ENCODE measurements at regions not wholly inside any gene's neighbourhood (a gene's known extent, or its start where the extent isn't known, plus 50 kb on each side); places are given as distances from the start of the nearest gene placed in this dataset.
"Not testable (repeated sequence)": the region's sequence is repeated elsewhere in the genome, so short reads cannot be mapped to it uniquely, and the experiment has no call there.

- peaks cover 0 to 1% (median 0%) of the 10 kb centered on the region in 9 donors for H3K9me3 Mint-ChIP-seq
- no peaks in the 10 kb centered on the region for H3K4me1 Mint-ChIP-seq
- H3K27me3 Mint-ChIP-seq: peaks cover 0 to 9% (median 0%) of the 10 kb centered on the region in 5 donors
- H3K36me3 Mint-ChIP-seq: no peaks in the 10 kb centered on the region
- no peak for ATAC-seq
- no peak for DNase-seq
- H3K27ac Mint-ChIP-seq: no peak overlapping the region
- POLR2A ChIA-PET: no interaction called here
- no peak overlapping the region for H3K4me3 Mint-ChIP-seq
Observed at GRCh38 chr12:41653386-41654326, 465.5 kb downstream of the PDZRN4 start.

- Mint-ChIP-seq H3K4me3 (no peak overlapping the region), H3K27ac (no peak overlapping the region), H3K36me3 (no peaks in the 10 kb centered on the region), H3K27me3 (peaks cover 0 to 5% (median 0%) of the 10 kb centered on the region in 5 donors), H3K9me3 (peaks cover 0 to 1% (median 0%) of the 10 kb centered on the region in 9 donors), H3K4me1 (no peaks in the 10 kb centered on the region)
- POLR2A ChIA-PET: no interaction called here
- no peak for DNase-seq
- no peak for ATAC-seq
Observed at GRCh38 chr12:41652981-41653380, 464.9 kb downstream of the PDZRN4 start.

GRCh38 chr12:41645624-41646023 lies 457.5 kb downstream of the PDZRN4 start:
- H3K27me3 Mint-ChIP-seq: peaks cover 0 to 13% (median 2%) of the 10 kb centered on the region in 5 donors
- H3K36me3 Mint-ChIP-seq: no peaks in the 10 kb centered on the region
- H3K4me3 Mint-ChIP-seq: no peak overlapping the region
- DNase-seq: no peak
- no peak for ATAC-seq
- H3K27ac Mint-ChIP-seq: no peak overlapping the region
- peaks cover 0 to 5% (median 0%) of the 10 kb centered on the region in 9 donors for H3K9me3 Mint-ChIP-seq
- POLR2A ChIA-PET: no interaction called here
- H3K4me1 Mint-ChIP-seq: no peaks in the 10 kb centered on the region

GRCh38 chr12:41642808-41643207 lies 454.7 kb downstream of the PDZRN4 start:
- H3K9me3 Mint-ChIP-seq, POLR2A ChIA-PET, H3K4me3 Mint-ChIP-seq, H3K4me1 Mint-ChIP-seq, H3K36me3 Mint-ChIP-seq, ATAC-seq, H3K27ac Mint-ChIP-seq, DNase-seq: not testable (repeated sequence)
- peaks cover 0 to 13% (median 2%) of the 10 kb centered on the region in 5 donors for H3K27me3 Mint-ChIP-seq

GRCh38 chr12:41636653-41637052 lies 448.5 kb downstream of the PDZRN4 start:
- Mint-ChIP-seq H3K27ac (no peak overlapping the region), H3K36me3 (no peaks in the 10 kb centered on the region), H3K4me3 (no peak overlapping the region)

GRCh38 chr12:41635626-41636364 lies 447.7 kb downstream of the PDZRN4 start:
- no peak overlapping the region for H3K27ac Mint-ChIP-seq
- no peaks in the 10 kb centered on the region for H3K27me3 Mint-ChIP-seq
- POLR2A ChIA-PET: no interaction called here
- H3K4me3 Mint-ChIP-seq: no peak overlapping the region
- no peaks in the 10 kb centered on the region for H3K4me1 Mint-ChIP-seq
- DNase-seq: no peak
- H3K36me3 Mint-ChIP-seq: no peaks in the 10 kb centered on the region
- peaks cover 0 to 10% (median 3%) of the 10 kb centered on the region in 9 donors for H3K9me3 Mint-ChIP-seq
- ATAC-seq: no peak

More at GRCh38 chr12:41636653-41637052, 448.5 kb downstream of the PDZRN4 start:
- Mint-ChIP-seq H3K27me3 (no peaks in the 10 kb centered on the region), H3K9me3 (peaks cover 0 to 6% (median 2%) of the 10 kb centered on the region in 9 donors), H3K4me1 (no peaks in the 10 kb centered on the region)
- no peak for DNase-seq
- POLR2A ChIA-PET: no interaction called here
- ATAC-seq: no peak

GRCh38 chr12:41634091-41634490 lies 446.0 kb downstream of the PDZRN4 start:
- Mint-ChIP-seq H3K9me3 (peaks cover 0 to 10% (median 3%) of the 10 kb centered on the region in 9 donors), H3K4me1 (no peaks in the 10 kb centered on the region), H3K36me3 (no peaks in the 10 kb centered on the region), H3K27ac (no peak overlapping the region), H3K27me3 (peaks cover 0 to 9% (median 0%) of the 10 kb centered on the region in 5 donors), H3K4me3 (no peak overlapping the region)
- ATAC-seq (no peak), DNase-seq (no peak)
- POLR2A ChIA-PET: no interaction called here

- POLR2A ChIA-PET: no interaction called here
- peaks cover 0 to 17% (median 4%) of the 10 kb centered on the region in 9 donors for H3K9me3 Mint-ChIP-seq
- H3K27ac Mint-ChIP-seq: no peak overlapping the region
- no peaks in the 10 kb centered on the region for H3K4me1 Mint-ChIP-seq
- ATAC-seq (no peak), DNase-seq (no peak)
- peaks cover 0 to 9% (median 0%) of the 10 kb centered on the region in 5 donors for H3K27me3 Mint-ChIP-seq
- H3K36me3 Mint-ChIP-seq: no peaks in the 10 kb centered on the region
- no peak overlapping the region for H3K4me3 Mint-ChIP-seq
Observed at GRCh38 chr12:41629611-41630010, 441.5 kb downstream of the PDZRN4 start.

- no peak for ATAC-seq
- H3K4me1 Mint-ChIP-seq: no peaks in the 10 kb centered on the region
- peaks cover 0 to 17% (median 4%) of the 10 kb centered on the region in 9 donors for H3K9me3 Mint-ChIP-seq
Observed at GRCh38 chr12:41627476-41627875, 439.4 kb downstream of the PDZRN4 start.

GRCh38 chr12:41624571-41624970 lies 436.5 kb downstream of the PDZRN4 start:
- no peaks in the 10 kb centered on the region for H3K36me3 Mint-ChIP-seq

More at GRCh38 chr12:41627476-41627875, 439.4 kb downstream of the PDZRN4 start:
- Mint-ChIP-seq H3K4me3 (no peak overlapping the region), H3K27ac (no peak overlapping the region), H3K27me3 (peaks cover 0 to 9% (median 0%) of the 10 kb centered on the region in 5 donors), H3K36me3 (no peaks in the 10 kb centered on the region)
- DNase-seq: no peak
- POLR2A ChIA-PET: no interaction called here

More at GRCh38 chr12:41624571-41624970, 436.5 kb downstream of the PDZRN4 start:
- H3K27me3 Mint-ChIP-seq: peaks cover 0 to 8% (median 3%) of the 10 kb centered on the region in 5 donors
- ATAC-seq: no peak
- no peak overlapping the region for H3K27ac Mint-ChIP-seq
- peaks cover 0 to 17% (median 4%) of the 10 kb centered on the region in 9 donors for H3K9me3 Mint-ChIP-seq
- no peak for DNase-seq
- H3K4me3 Mint-ChIP-seq: no peak overlapping the region
- no peaks in the 10 kb centered on the region for H3K4me1 Mint-ChIP-seq
- POLR2A ChIA-PET: no interaction called here
